HG02852 (cell line): ENCODE measurements at regions not wholly inside any gene's neighbourhood (a gene's known extent, or its start where the extent isn't known, plus 50 kb on each side); places are given as distances from the start of the nearest gene placed in this dataset.

Experiments
- ATAC-seq: cut with Tn5 transposase; IDR thresholded peaks from one replicate; pipeline ENCODE4 v1.9.1; 2021; ENCODE audit warnings: mild to moderate bottlenecking, moderate library complexity; ENCODE audit not compliant: unreplicated experiment

DNA sequence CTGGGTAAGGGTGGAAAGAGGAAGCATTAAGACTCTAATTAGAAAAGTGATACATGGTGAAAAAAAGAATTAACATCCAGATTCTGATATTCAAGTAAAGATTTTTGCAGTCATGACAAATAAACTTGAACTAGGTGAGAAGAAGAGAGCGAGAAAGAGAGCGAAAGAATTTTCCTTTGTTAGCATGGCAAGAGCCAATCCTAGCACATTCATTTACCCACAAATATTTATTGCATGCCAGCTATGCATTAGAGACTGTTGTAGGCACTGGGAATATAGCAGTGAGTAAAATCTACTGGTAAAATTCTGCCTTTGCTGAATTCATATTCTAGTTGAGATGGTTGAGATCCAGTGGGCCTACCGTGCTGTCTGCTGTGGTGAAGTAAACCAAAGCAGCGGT, 177.9 kb upstream of the DPH6 start:
- no peak for ATAC-seq

DNA sequence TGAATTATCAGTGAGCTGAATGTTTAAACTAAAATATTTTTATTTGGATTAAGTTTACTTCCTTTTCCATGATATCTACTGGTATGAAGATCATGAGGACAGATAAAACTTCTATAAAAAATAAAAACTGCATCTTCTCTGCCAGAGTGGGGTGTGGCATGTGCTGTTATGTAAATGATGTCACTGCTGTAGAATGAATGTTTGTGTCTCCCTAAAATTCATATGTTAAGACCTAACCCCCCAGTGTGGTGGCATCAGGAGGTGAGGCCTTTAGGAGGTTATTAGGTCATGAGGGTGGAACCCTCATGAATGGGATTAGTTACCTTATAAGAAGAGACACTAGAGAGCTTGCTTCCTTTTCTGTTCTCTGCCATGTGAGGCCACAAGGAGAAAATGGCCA, 178.7 kb upstream of the DPH6 start:
- no peak for ATAC-seq

DNA sequence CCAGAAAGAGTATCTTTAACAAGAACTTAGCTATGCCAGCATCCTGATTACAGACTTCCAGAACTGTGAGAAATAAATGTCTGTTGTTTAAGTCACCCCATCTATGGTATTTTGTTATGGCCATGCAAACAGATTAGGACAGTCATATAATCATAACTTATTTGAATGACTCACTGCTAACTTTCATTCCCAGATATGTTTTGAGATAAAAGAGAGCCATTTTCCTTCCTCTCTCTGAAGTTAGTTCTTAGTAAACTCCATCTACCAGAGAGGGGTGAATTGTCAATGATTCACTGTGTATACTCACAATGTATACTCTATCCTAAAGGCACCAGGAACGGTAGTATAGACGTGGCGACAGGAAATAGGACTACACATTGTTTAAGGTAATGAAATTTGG, 179.4 kb upstream of the DPH6 start:
- ATAC-seq: no peak

DNA sequence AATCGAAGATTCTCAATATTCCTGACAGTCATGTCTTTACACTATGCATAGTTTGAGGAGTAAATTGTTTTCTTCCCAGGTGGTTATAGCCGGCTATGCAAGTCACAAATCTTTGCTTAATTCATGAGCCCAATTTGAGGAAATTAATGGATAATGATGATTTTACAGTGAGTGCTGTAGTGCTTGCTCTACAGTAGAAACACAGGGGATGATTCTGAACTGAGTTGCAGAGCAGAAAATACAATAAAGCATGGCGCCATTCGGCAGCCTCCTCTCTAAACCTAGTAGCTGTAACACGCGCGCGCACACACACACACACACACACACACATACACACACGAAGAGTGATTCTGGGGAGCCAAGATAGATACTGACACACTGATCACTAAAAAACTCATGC, 181.7 kb upstream of the DPH6 start:
- ATAC-seq: no peak

DNA sequence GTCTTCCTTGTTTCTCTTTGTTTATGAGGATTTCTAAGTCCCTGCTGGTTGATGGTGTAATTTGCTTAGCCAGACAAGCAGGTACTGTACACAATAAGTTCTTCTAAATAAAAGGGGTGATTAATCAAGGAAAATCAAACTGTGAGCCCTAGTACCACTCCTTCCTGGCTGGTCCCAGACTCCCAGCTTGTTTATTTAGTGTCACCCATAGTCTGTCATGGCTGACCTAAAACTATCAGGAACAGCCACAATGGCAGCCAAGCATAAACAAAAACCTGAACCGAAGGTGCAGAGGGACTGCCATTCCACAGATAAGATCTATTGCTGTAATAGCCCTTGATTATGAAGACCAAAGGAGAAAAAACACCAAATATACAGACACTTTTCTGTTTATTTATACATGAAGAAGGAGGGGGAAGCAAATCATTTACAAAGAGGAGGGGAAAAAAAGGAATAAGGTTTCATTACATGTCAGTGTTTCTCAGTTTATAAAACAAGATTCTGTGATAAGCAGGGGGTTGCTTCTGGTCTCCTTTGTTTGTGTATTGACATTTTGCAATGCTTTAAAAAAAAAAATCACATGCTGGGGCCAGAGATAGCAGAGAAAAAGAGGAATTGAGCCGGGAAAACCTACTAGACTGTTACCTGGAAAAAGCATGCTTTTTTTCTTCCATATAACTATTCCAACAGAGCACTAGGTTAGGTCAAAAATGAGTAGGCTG, 182.4 kb upstream of the DPH6 start:
- no peak for ATAC-seq

DNA sequence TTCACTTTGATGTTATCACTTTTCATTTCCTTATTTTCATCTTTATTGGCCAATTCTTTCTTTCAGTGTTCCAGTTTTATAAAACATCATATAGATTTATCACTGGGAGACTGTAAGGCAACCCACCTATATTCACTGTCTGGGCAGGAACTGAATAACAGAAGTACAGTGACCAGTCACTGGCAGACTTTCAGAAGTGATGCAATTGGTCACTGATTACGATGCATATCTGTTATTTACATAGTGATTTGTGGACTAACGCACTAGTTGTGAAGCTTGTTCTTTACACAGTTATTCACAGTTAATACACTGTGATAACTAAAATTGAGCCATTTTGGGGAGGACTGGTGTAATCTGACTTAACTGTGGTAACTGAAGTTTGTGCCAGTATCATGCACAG, 190.2 kb upstream of the DPH6 start:
- ATAC-seq: no peak

DNA sequence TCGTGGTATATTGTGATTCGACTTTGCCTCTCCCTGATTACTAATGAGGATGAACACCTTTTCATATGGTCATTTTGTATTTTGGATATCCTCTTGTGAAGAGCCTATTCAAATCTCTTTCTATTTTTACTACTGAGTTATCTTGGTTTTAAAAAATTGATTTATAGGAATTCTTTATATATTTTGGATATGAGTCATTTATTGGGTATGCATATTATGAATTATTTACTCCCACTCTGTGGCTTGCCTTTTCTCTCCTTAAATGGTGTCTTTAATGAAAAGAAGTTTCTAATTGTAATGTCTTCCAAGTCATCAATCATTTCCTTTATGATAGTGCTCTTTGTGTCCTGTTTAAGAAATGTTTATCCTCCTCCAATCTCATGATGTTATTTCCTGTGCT, 191.5 kb upstream of the DPH6 start:
- ATAC-seq: no peak

DNA sequence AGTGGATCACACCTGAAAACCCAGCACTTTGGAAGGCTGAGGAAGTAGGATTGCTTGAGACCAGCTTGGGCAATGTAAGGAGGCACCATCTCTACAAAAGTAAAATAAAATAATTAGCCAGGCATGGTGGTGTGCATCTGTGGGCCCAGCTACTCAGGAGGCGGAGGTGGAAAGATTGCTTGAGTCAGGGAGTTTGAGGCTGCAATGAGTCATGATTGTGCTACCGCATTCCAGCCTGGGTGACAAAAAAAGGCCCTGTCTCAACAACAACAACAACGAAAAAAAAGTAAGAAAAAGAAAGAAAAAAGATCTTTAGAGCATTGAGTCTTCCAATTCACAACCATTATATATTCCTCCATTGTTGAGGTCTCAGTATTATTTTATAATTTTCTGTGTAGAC, 192.4 kb upstream of the DPH6 start:
- ATAC-seq: no peak

DNA sequence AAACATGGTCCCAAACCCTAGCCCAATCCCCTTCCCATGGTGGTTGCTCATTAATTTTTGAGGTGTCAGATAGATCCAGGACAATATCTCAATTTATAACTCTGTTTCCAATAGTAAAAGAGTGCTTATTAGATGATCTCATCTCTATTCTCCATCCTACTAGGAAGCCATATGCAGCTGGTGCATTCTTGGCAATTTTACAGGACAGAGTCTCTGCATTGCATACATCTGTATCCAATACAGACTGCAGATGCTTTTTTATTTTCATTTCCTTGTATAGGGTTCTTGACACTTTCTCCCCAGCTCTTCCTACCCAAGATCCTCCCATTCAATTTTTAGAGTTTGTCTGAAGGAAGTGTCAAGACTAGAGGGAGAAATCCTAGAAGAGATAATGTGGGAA, 194.8 kb upstream of the DPH6 start:
- no peak for ATAC-seq

DNA sequence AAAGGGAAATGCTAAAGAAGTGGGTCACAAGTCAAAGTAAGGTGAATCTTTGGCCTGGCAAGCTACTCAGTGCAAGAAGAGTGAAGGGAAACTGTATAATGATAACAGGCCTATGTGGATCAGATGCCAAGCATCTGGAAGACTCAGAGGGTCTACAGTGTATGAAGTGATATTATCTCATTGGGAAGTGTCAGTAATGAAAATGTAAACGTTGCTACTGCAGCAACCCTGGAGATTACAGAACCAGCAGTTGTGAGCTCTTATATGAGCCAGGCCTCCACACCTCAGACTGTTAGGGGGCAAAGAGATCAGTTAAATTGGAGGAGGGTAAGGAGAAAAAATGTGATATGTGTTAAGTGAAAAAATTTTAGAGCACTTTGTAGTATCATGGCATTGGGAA, 195.4 kb upstream of the DPH6 start:
- no peak for ATAC-seq

DNA sequence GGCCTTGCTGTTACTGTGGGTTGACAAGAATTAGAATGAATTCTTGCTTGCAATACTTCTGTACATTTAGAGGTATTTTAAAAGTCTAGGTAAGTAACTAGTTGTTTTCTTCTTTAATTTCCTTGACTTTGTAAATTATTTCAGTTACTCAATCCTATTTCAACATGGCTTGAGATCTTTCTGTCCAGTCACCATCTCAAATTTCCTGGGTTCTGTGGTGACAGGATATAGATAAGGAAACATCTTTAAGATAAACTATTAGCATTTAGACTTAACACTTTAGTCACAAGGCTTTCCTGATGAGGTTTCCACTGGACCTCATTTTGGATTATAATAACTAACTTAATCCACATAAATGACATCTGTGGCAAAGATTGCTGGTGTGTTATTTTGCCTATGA, 195.9 kb upstream of the DPH6 start:
- no peak for ATAC-seq

DNA sequence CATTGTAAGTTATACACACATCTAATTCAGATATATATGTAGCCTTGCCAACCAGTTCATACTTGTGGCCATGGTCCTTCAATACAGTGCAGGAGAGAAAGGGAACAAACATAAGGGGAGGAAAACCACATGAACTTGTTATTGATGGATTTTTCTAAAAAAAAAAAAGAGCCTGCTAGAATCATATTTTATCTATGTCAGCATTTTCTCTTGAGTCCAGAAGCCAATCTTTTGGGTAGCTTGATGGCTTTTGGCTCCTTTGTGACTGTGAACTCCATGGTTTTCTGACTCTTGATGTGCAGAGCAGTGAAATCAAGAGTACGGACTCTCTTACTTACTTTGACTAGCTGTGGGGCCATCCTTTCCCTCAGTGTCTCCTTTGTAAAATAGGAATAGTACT, 197.4 kb upstream of the DPH6 start:
- no peak for ATAC-seq

DNA sequence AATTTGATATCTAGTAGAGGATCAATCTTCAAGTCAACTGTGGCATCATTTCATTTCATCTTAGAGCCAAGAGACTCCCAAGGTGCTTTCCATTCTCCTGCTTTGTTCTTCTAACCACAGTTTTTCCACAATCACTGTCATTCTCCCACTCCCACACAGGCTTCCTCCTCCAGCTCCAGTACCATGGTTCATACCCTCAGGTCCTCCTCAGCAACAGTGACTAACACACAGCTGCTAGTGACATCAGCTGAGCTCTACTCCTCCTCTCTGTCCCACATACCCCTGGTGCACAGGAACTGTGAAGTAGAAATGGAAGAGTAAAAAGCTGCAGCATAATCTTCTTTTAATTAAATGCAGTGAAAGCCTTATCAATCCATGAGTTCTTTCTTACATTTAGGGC, 200.2 kb upstream of the DPH6 start:
- ATAC-seq: no peak

DNA sequence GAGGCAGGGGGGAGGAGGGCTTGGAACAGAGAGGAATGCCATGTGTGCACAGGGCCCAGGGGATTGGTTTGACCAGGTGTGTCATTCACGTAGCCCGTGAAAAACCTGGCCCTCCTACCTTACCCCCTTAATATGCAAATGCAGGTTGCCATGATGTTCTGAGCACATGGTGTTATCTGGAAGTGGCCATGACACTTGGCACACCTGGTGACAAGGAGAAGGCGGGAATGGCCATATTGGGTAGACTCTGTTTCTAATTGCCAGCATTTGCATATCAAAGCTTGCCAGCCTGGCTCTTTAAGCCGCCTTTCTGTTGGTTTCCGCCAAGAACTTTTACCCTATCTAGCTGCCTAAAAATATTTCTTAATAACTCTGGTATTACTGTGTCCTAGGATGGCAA, 202.1 kb upstream of the DPH6 start:
- ATAC-seq: no peak

DNA sequence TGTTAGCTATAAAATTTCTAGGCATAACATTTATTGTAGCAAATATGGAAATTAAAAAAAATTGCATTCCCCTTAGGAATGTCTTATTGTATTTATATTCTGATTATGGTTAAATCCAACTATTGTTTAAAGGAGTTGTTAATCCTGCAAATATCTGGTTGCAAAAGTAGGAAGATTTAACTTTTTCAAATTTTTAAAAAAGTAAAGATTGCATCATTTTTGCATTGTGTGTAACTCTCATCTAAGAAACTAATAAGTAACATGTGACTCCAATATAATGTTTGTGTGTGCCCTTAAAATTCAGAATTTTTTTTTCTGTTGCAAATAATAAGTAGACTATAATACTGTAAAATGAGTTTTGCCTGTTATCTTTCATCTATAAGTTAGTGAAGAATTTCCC, 204.1 kb upstream of the DPH6 start:
- no peak for ATAC-seq

DNA sequence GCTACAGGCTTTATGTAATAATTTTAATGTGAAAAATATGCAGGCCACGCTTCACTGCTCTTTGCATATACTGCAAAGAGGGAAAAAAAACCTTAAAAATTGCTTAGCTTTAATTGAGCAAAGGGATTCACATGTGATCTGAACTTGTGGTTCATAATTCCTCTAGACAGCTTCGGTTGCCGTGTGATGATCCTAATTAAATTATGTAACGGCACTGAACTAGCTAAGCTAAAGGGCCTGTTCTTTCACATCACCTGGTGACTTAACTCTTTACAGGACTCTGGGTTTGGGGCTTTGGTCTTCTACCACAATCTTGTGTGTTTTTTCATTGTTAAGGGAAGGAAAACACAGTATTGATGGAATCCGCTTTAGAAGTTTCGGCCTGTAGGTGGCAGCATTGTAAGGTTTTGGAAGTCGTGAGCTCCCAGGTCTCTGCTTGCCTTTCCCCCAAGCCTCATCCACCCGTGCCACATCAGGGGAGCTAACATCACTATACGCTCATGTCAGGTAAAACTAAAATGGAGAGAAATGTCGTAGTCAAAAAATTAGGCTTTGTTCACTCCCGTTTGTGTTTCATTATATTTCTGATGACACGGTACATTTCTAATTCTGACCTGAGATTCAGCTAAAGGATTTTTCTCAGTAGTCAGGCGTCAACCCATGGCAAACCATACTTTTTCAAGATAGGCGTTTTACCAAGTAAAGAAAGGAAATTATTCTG, 205.6 kb upstream of the DPH6 start:
- ATAC-seq: no peak

DNA sequence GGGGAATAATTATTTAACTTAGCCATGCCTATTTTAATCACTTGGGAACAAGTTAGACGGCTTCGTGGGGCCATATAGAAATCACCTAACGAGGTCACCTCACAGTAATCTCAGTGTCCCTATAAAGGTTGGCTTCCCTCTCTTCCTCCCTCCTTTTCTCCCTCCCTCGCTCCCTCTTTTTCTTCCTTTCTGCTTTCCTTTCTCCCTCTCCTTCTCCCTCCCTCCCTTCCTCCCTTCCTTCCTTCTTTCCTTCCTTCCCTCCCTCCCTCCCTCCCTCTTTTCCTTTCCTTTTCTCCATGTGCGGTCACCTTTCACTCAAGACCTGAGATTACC, 206.1 kb upstream of the DPH6 start:
- no peak for ATAC-seq

DNA sequence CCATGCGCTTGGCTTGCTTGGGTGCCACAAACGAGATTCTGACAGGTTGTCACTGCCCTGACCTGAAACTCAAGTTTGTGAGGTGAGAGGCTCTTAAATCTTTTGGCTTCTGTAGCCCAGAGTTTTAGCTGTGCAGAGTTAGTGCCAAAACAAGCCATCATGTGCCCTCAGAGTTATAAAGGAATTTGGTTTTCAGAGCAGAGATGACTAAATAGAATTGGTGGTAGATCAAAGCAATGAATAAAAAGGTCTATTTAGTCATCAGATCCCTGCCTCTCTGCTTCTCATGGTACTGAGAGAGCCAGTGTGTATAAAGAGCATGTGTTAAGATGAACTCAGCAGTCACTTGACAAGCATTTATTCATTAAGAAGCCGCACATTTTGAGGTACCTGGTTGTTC, 207.5 kb upstream of the DPH6 start:
- no peak for ATAC-seq

DNA sequence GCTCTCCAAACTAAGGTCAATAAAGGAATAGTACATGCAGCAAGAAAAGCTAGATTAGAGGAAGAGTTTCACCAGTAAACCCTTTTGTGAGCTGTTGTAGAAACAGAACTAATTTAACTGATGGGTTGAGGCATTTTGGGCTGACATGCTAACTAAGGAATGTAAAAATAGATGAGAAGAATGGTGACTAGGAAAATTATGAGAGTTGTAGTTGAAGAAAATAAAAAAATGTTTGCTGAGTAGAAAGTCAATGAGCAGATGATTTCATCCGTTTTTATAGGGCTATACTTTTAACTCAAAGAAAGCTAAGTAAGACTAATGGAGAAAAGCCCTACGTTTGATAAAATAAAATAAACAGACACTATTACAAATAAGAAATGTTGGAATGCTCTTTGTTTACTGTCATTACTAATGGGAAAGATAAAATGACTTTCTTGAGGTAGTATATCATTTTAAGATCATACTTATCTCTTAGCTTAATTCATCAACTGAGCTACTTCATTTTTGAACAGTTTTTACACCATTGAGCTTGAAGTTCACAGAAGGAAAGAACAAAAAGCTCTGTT, 209.4 kb upstream of the DPH6 start:
- no peak for ATAC-seq

DNA sequence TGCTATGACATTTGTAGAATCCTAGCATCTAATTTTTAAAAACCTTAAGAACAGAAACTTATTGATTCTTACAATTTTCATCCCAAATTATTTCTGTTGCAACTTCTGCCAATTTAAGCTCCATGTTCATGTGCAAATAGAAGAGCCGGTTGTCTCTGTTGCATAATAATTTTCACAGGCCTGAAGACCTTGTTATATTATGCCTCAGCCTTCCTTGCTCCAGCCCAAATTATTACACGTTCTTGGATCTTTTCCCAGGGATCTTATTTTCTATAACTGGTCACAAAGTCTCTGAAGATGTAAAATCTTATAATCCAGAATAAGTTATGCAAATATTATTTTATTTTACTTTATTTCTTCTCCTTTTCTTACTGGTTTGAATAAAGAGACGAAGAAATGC, 210.7 kb upstream of the DPH6 start:
- ATAC-seq: no peak

DNA sequence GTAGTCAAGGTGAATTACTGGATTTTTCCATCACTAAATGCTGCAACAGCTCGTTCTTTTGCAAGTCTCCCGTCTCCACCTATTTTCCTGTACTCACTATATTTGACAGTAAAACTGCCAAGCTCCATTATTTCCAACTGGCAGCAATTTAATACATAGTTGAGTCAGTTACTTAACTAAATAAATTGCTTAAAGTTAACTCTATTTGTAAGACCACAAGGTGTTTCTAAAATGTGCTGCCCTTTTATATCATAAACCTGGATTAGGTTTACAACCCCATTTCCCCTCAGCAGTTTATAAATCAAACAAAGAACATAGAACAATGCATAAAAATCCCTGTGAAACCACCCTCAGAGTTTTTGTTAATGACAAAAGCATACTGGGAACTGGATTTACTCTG, 211.4 kb upstream of the DPH6 start:
- no peak for ATAC-seq

DNA sequence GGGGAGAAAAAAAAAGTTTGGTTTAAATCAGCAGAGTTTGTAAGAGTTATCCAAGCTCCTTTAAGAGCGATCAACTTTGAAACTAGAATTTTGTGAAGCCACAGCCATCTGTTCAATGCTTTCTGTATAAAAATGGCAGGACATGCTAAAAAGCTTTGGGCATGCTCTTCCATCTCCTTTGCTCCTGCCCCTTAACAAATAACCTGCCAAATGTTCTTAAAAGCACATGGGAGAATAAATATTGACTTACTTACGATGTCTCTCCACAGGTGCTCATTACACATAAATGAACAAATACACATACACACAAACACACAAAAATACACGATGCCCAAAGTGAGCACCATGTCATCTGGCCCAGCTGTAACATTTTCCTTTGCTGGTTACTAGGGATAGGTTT, 211.8 kb upstream of the DPH6 start:
- no peak for ATAC-seq
